GM19035 (cell line): ENCODE measurements at regions not wholly inside any gene's neighbourhood (a gene's known extent, or its start where the extent isn't known, plus 50 kb on each side); places are given as distances from the start of the nearest gene placed in this dataset.
"Not testable (repeated sequence)": the region's sequence is repeated elsewhere in the genome, so short reads cannot be mapped to it uniquely, and the experiment has no call there.

ENCODE experiments used
- ATAC-seq: cut with Tn5 transposase; IDR thresholded peaks from one replicate; pipeline ENCODE4 v1.9.1; 2021; ENCODE audit not compliant: unreplicated experiment

GRCh38 chr12:11535127-11535526 is 114.3 kb upstream of the ETV6 start:
- no peak for ATAC-seq

- ATAC-seq, result no peak
Observed at GRCh38 chr12:11539156-11539555, 110.3 kb upstream of the ETV6 start.

GRCh38 chr12:11540156-11540555 is 109.3 kb upstream of the ETV6 start:
- ATAC-seq, result no peak

GRCh38 chr12:11540615-11541310 is 108.7 kb upstream of the ETV6 start:
- no peak for ATAC-seq

DNA sequence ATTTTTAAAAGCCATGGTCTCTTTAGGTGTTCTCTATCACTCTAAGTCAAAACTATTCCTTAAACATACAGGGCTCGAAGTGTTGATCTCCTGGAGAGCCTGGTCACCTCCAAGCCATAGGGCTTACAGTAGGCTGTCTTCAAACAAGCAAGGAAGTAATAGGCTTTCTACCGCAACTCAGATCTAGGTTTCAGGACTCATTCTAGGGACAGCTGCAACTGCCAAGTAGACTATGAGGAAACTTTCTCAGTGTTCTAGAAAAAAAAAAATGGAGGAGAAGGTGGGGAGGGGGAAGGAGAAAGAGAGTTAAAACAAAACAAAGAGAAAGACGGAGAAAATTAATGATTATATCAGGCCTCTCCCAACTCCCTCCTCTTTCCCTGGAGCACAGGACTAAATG is 106.9 kb upstream of the ETV6 start:
- ATAC-seq, result no peak

GRCh38 chr12:11543457-11544158 is 105.9 kb upstream of the ETV6 start:
- no peak for ATAC-seq

GRCh38 chr12:11545484-11546330 is 103.8 kb upstream of the ETV6 start:
- ATAC-seq, result peak; percentile 83

GRCh38 chr12:11546582-11547270 is 102.7 kb upstream of the ETV6 start:
- ATAC-seq, result not testable (repeated sequence)

DNA sequence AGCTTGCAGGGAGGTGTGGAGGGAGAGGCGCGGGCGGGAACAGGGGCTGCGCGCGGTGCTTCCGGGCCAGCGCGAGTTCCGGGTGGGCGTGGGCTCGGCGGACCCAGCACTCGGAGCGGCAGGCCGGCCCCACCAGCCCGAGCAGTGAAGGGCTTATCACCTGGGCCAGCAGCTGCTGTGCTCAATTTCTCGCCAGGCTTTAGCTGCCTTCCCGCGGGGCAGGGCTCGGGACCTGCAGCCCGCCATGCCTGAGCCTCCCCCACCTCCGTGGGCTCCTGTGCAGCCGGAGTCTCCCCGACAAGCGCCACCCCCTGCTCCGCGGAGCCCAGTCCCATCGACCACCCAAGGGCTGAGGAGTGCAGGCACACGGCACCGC is 102.2 kb upstream of the ETV6 start:
- ATAC-seq, result not testable (repeated sequence)

GRCh38 chr12:11549119-11549518 is 100.4 kb upstream of the ETV6 start:
- no peak for ATAC-seq

GRCh38 chr12:11553871-11554533 is 95.5 kb upstream of the ETV6 start:
- ATAC-seq, result peak; percentile 74

DNA sequence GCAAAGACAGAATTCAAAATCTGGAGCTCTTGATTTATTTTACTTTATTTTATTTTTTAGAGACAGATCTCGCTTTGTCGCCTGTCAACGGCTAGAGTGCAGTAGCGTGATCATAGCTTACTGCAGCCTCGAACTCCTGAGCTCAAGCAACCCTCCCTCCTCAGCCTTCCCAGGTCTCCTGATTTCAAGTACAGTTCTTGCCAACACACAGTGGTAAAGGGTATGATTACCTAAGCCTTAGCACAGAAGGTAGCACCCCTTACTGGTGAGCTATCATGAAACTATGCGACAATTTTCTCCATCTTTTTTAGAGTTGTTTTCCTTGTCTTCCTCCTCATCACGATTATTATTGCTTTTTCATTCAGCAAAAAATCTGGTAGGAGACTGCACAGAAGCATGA is 94.3 kb upstream of the ETV6 start:
- no peak for ATAC-seq

DNA sequence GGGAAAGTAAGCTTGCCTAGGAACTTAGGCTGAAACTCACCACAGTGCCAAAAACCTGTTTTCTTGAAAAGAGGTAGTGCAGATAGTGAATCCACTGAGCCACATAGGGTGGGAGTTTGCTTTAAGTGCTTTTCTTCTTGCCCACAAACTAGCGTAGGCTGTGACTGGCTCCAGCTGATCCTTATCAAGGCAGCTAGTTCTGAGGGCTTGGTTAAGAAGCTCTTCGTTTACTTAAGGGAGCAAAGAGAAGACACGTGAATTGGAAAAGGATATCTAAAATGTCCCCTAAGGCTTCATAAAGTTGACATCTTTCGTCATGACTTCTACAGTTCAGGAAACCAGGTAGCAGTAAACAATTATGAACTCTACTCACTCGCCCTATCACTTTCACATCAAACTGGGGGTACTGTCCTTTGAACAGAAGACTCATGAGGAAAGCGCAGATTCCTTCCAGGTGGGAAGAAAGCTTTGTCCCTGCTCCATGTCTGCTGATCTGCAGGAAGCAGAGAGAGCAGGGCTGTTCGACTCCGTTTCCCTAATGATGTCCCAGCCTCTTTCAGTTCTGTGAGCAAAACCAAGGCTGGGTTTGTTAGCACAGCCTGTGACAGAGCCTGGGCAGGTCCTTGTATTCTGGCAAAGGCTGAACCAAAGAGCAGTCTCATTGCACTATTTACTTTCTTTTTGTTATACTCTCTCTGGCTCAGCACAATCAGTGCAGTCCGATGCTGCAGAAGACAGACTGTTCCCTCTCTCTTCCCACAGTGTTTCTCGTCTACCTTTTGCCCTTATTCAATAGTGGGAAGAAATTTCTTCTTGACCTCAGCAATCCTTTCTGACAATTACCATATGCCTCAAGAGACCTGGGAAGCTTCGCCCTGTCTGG is 93.5 kb upstream of the ETV6 start:
- ATAC-seq, result no peak

GRCh38 chr12:11556682-11557081 is 92.8 kb upstream of the ETV6 start:
- ATAC-seq, result no peak

DNA sequence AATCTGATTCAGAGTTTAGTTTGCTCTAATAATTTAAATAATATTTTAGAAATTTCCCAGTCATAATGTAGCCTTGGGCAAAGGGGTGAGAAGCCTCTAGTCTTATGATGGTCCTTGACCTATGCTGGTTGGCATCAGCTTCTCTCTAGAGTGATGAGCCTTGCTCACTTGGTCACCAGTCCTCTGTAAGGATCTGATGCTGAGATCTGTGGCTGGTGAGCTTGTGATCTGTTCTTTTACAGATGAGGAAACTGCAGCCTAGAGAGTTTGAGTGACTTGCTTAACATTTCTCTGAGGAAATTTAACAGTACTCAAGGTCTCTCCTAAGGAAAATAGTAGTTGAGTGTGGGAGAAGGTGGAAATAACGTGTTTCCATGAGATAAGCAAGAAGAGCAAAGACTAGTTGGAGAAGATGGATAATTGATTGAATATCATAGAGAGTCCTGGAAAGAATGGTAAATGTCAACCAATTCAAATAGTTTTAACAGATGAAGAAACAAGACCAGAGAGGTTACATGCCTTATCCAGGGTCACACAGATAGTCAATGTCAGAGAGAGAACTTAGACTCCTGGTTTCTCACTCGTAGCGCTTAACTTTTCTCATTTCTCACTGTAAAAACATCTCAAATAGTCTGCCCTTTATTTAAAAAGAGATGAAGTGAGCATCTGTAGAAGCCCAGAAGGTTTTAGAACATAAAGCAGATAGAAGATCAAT is 89.7 kb upstream of the ETV6 start:
- ATAC-seq, result no peak

- no peak for ATAC-seq
Observed at GRCh38 chr12:11561411-11561810, 88.1 kb upstream of the ETV6 start.

DNA sequence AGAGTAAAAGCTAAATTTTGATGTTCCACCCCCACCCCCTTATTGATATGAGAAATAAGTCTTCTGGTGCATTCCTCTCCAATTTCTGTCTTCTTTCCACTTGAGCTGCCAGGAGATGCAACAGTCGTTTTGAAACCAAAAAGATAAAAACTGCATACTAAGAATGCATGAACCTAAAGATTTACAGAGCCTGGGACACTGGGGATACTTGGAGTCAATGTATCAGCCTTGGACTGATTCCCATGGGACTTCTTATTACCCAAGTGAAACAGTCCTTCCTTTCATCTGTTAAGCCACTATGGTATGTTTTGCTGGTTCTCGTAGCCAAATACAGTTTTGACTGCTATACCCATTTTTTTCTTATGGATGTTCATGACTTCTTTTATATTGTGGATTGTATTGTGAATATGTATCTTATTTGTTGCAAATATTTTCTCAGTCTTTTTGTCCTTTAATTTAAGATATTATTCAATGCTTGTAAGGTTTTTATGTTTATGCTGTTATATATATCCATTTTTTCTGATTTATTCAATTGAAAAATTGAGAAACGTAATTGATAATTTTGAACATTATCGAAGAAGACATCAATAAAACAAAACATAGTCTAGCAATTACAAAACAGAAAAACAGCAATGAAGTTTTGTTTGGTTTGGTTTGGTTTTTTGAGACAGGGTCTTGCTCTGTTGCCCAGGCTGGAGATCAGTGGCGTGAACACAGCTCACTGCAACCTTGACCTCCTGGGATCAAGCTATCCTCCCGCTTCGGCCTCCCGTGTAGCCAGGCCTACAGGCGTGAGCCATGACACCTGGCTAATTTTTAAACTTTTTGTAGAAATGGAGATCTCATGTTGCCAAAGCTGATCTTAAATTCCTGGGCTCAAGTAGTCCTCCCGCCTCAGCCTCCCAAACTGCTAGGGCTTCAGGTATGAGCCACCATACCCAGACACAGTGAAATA is 85.4 kb upstream of the ETV6 start:
- no peak for ATAC-seq
